ENCODE measurements at regions not wholly inside any gene's neighbourhood (a gene's known extent, or its start where the extent isn't known, plus 50 kb on each side); places are given as distances from the start of the nearest gene placed in this dataset.

GRCh38 chr1:193480755-193481154, 294.3 kb upstream of the B3GALT2 start:
- no peak for TF ChIP-seq CTCF (IDR thresholded peaks at IDR 0.05)
- no peak for TF ChIP-seq POLR2A (IDR thresholded peaks at IDR 0.05)

All from heart left ventricle (tissue), 13 donors.